DND-41 (cell line): ENCODE measurements at regions not wholly inside any gene's neighbourhood (a gene's known extent, or its start where the extent isn't known, plus 50 kb on each side); places are given as distances from the start of the nearest gene placed in this dataset.

Experiments
- ATAC-seq: fragments of 200-7000 bp; cut with Tn5 transposase; 3 replicates; pipeline ENCODE4 v1.9.1; 2021; ENCODE audit warnings: low read depth; ENCODE audit not compliant: insufficient read depth
- DNase-seq: peaks from one replicate; pipeline ENCODE4 v3.0.0-alpha.2; 2020
- H2AFZ ChIP-seq: 2 replicates; pipeline ENCODE4 v1.6.0; 2012; ENCODE audit warnings: low read depth, low read length
- H3K27ac ChIP-seq: 2 replicates; pipeline ENCODE4 v1.5.1; 2012; ENCODE audit warnings: low read length, inconsistent platforms
- H3K27me3 ChIP-seq: fragments of 200-600 bp; sonication (generic); 2 replicates; pipeline ENCODE4 v1.6.0; 2012; ENCODE audit warnings: low read length, mild to moderate bottlenecking, inconsistent platforms; ENCODE audit not compliant: insufficient read depth, poor library complexity
- H3K36me3 ChIP-seq: 2 replicates; pipeline ENCODE4 v1.5.1; 2012; ENCODE audit warnings: low read length, inconsistent platforms; ENCODE audit not compliant: insufficient read depth
- H3K4me1 ChIP-seq: 2 replicates; pipeline ENCODE4 v1.5.1; 2012; ENCODE audit warnings: mild to moderate bottlenecking, low read length; ENCODE audit not compliant: insufficient read depth
- H3K4me2 ChIP-seq: 2 replicates; pipeline ENCODE4 v1.6.0; 2012; ENCODE audit warnings: mild to moderate bottlenecking, moderate library complexity, low read length, inconsistent platforms; ENCODE audit not compliant: insufficient read depth
- H3K4me3 ChIP-seq, 2 experiments: fragments of 200-600 bp in 1 of 2; shearing (Covaris generic) in 1 of 2; 2 replicates each; pipeline ENCODE4 v1.5.1; 2012 to 2016; ENCODE audit warnings: inconsistent platforms in 2 of 2, low read length in 2 of 2, mild to moderate bottlenecking in 2 of 2, low read depth in 1 of 2, moderate library complexity in 1 of 2
- H3K79me2 ChIP-seq: 2 replicates; pipeline ENCODE4 v1.6.0; 2012; ENCODE audit warnings: low read length, inconsistent platforms; ENCODE audit not compliant: insufficient read depth
- H3K9ac ChIP-seq: 2 replicates; pipeline ENCODE4 v1.6.0; 2012; ENCODE audit warnings: low read depth, mild to moderate bottlenecking, inconsistent platforms, low read length, moderate library complexity
- H3K9me3 ChIP-seq: 2 replicates; pipeline ENCODE4 v1.5.1; 2012; ENCODE audit warnings: low read length, moderate library complexity, mild to moderate bottlenecking, inconsistent platforms; ENCODE audit not compliant: insufficient read depth, severe bottlenecking
- H4K20me1 ChIP-seq: 2 replicates; pipeline ENCODE4 v1.6.0; 2012; ENCODE audit warnings: low read length; ENCODE audit not compliant: insufficient read depth
- CTCF ChIP-seq: IDR thresholded peaks from 2 replicates; pipeline ENCODE4 v1.5.1; 2012; ENCODE audit warnings: borderline replicate concordance, low read length, moderate library complexity, mild to moderate bottlenecking; ENCODE audit not compliant: poor library complexity, severe bottlenecking; ENCODE audit errors: extremely low read depth
- EZH2 ChIP-seq: IDR thresholded peaks from 3 replicates; pipeline ENCODE4 v1.6.1; 2012; ENCODE audit warnings: borderline replicate concordance, low read depth, mild to moderate bottlenecking, moderate library complexity, low read length, inconsistent platforms; ENCODE audit not compliant: severe bottlenecking

GRCh38 chr2:20526708-20527107 lies 79.8 kb downstream of the RHOB start:
- no peaks in the 10 kb centered on the region for H3K36me3 ChIP-seq
- H3K9ac ChIP-seq, result no peak overlapping the region
- TF ChIP-seq CTCF (no peak), EZH2 (no peak)
- no peak overlapping the region for H3K4me3 ChIP-seq
- H3K4me1 ChIP-seq, result no peaks in the 10 kb centered on the region
- no peaks in the 10 kb centered on the region for H3K79me2 ChIP-seq
- H4K20me1 ChIP-seq, result peaks cover 9% of the 10 kb centered on the region; the same call in 1 of the 2 replicates
- H3K27me3 ChIP-seq, result no peaks in the 10 kb centered on the region
- H3K4me2 ChIP-seq, result no peak overlapping the region
- H3K9me3 ChIP-seq, result no peaks in the 10 kb centered on the region
- no peak overlapping the region for H3K27ac ChIP-seq
- 0 out of 3 replicates have a peak, but pooled peaks have one; percentile 22 for ATAC-seq
- no peak for DNase-seq
- no peak overlapping the region for H2AFZ ChIP-seq

GRCh38 chr2:20528713-20529112 lies 81.8 kb downstream of the RHOB start:
- no peaks in the 10 kb centered on the region for H3K9me3 ChIP-seq
- TF ChIP-seq EZH2 (no peak), CTCF (no peak)
- peaks cover 10% of the 10 kb centered on the region for H3K27me3 ChIP-seq
- DNase-seq (no peak), ATAC-seq (no peak)
- H2AFZ ChIP-seq, result no peak overlapping the region
- peaks cover 9% of the 10 kb centered on the region; the same call in 1 of the 2 replicates for H4K20me1 ChIP-seq
- no peak overlapping the region for H3K4me3 ChIP-seq
- H3K4me2 ChIP-seq, result no peak overlapping the region
- H3K27ac ChIP-seq, result no peak overlapping the region
- H3K9ac ChIP-seq, result no peak overlapping the region
- no peaks in the 10 kb centered on the region for H3K4me1 ChIP-seq
- no peaks in the 10 kb centered on the region for H3K79me2 ChIP-seq
- no peaks in the 10 kb centered on the region for H3K36me3 ChIP-seq

- Histone ChIP-seq H3K9me3 (no peaks in the 10 kb centered on the region), H3K36me3 (no peaks in the 10 kb centered on the region), H4K20me1 (peaks cover 9% of the 10 kb centered on the region; the same call in 1 of the 2 replicates), H3K4me3 (no peak overlapping the region), H3K27ac (no peak overlapping the region), H3K27me3 (peaks cover 10% of the 10 kb centered on the region), H3K4me1 (no peaks in the 10 kb centered on the region), H3K9ac (no peak overlapping the region), H2AFZ (no peak overlapping the region), H3K79me2 (no peaks in the 10 kb centered on the region), H3K4me2 (no peak overlapping the region)
- TF ChIP-seq EZH2, result no peak
- no peak for DNase-seq
- no peak for ATAC-seq
These were observed 83.6 kb downstream of the RHOB start for GRCh38 chr2:20530520-20530919.

GRCh38 chr2:20531633-20532262 lies 84.9 kb downstream of the RHOB start:
- ATAC-seq (no peak), DNase-seq (no peak)
- Histone ChIP-seq H3K79me2 (no peaks in the 10 kb centered on the region), H3K9me3 (no peaks in the 10 kb centered on the region), H3K9ac (no peak overlapping the region), H4K20me1 (peaks cover 9% of the 10 kb centered on the region; the same call in 1 of the 2 replicates), H3K4me1 (no peaks in the 10 kb centered on the region), H3K36me3 (no peaks in the 10 kb centered on the region), H3K27me3 (peaks cover 10% of the 10 kb centered on the region), H3K4me2 (no peak overlapping the region), H2AFZ (no peak overlapping the region), H3K4me3 (no peak overlapping the region), H3K27ac (no peak overlapping the region)
- TF ChIP-seq CTCF (no peak), EZH2 (no peak)
